ENCODE measurements at regions not wholly inside any gene's neighbourhood (a gene's known extent, or its start where the extent isn't known, plus 50 kb on each side); places are given as distances from the start of the nearest gene placed in this dataset.

- Histone ChIP-seq H3K27ac (no peak overlapping the region), H3K4me1 (no peaks in the 10 kb centered on the region), H3K36me3 (no peaks in the 10 kb centered on the region), H3K4me3 (no peak overlapping the region), H3K9me3 (peaks cover 0 to 10% (median 0%) of the 10 kb centered on the region in 12 donors), H3K27me3 (no peaks in the 10 kb centered on the region)
- DNase-seq (no peak), ATAC-seq (no peak)
- TF ChIP-seq, protein P1, sequence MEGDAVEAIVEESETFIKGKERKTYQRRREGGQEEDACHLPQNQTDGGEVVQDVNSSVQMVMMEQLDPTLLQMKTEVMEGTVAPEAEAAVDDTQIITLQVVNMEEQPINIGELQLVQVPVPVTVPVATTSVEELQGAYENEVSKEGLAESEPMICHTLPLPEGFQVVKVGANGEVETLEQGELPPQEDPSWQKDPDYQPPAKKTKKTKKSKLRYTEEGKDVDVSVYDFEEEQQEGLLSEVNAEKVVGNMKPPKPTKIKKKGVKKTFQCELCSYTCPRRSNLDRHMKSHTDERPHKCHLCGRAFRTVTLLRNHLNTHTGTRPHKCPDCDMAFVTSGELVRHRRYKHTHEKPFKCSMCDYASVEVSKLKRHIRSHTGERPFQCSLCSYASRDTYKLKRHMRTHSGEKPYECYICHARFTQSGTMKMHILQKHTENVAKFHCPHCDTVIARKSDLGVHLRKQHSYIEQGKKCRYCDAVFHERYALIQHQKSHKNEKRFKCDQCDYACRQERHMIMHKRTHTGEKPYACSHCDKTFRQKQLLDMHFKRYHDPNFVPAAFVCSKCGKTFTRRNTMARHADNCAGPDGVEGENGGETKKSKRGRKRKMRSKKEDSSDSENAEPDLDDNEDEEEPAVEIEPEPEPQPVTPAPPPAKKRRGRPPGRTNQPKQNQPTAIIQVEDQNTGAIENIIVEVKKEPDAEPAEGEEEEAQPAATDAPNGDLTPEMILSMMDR (IDR thresholded peaks at IDR 0.05) = no peak
- TF ChIP-seq POLR2A (IDR thresholded peaks at IDR 0.05) = no peak
- intact Hi-C loops (cut with DNase I) = no loop called here
Observed at GRCh38 chr4:59024257-59024656, 1914.1 kb upstream of the IGFBP7 start.

GRCh38 chr4:59037812-59038211, 1927.6 kb upstream of the IGFBP7 start:
- no peaks in the 10 kb centered on the region for H3K4me1 ChIP-seq
- no peak for ATAC-seq
- no peaks in the 10 kb centered on the region for H3K36me3 ChIP-seq
- H3K4me3 ChIP-seq = no peak overlapping the region
- H3K27me3 ChIP-seq = no peaks in the 10 kb centered on the region
- 73 to 92% (median 80%) methylated on average over 1 of the region's 1 CpG for WGBS, 4 donors
- DNase-seq = no peak
- TF ChIP-seq, protein P1 (IDR thresholded peaks at IDR 0.05) = no peak
- TF ChIP-seq POLR2A (IDR thresholded peaks at IDR 0.05) = no peak
- no peak overlapping the region for H3K27ac ChIP-seq
- H3K9me3 ChIP-seq = no peaks in the 10 kb centered on the region
- intact Hi-C loops (cut with DNase I) = no loop called here

- TF ChIP-seq, protein P1 (IDR thresholded peaks at IDR 0.05) = no peak
- no peak for TF ChIP-seq POLR2A (IDR thresholded peaks at IDR 0.05)
- no peak overlapping the region for H3K4me3 ChIP-seq
- no peak for DNase-seq
- no peaks in the 10 kb centered on the region for H3K4me1 ChIP-seq
- ATAC-seq = no peak
- H3K27me3 ChIP-seq = no peaks in the 10 kb centered on the region
- H3K27ac ChIP-seq = no peak overlapping the region
- no peaks in the 10 kb centered on the region for H3K36me3 ChIP-seq
- 90 to 96% (median 93%) methylated on average over 6 of the region's 6 CpGs for WGBS, 4 donors
- intact Hi-C loops (cut with DNase I) = no loop called here
- no peaks in the 10 kb centered on the region for H3K9me3 ChIP-seq
Observed at GRCh38 chr4:59039046-59039445, 1928.9 kb upstream of the IGFBP7 start.

DNA sequence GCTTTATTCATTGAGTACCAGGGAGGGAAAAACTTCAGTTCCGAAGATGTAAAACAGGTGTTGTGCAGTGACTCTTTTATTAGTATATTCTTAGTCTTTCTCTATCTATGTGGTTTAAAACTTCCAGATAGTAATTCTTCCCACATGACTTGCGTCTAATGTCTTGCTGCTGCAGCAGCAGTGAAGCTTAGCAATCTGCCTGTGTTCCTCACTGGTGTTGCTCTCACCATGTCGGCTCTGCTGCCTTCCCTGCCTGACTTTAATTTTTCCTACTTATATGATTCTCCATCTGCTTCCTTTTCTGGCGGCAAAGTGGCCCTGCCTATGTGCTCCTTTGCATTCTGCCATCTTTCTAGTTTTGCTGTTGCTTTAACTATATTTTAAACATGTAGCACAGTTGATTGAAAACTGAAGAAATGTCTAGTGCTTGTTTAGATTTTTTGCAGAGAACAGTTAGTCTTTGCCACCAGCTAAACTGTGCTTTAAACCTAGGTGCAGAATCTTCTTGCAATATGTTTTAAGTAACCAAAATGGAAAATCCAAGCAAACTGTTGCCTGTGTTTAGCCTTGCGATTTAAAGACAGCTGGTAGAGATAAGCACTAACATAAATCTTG, 1934.2 kb upstream of the IGFBP7 start:
- H3K27ac ChIP-seq = no peak overlapping the region
- intact Hi-C loops (cut with DNase I) = no loop called here
- ATAC-seq (no peak), DNase-seq (no peak)
- no peaks in the 10 kb centered on the region for H3K27me3 ChIP-seq
- H3K36me3 ChIP-seq = no peaks in the 10 kb centered on the region
- H3K9me3 ChIP-seq = no peaks in the 10 kb centered on the region
- no peaks in the 10 kb centered on the region for H3K4me1 ChIP-seq
- H3K4me3 ChIP-seq = no peak overlapping the region
- WGBS, 4 donors = 60 to 65% (median 62%) methylated on average over 5 of the region's 5 CpGs
- TF ChIP-seq, protein P1 (IDR thresholded peaks at IDR 0.05) = no peak
- TF ChIP-seq POLR2A (IDR thresholded peaks at IDR 0.05) = no peak

Measured in heart left ventricle (tissue), 16 donors.